C4-2B (cell line): ENCODE measurements at regions not wholly inside any gene's neighbourhood (a gene's known extent, or its start where the extent isn't known, plus 50 kb on each side); places are given as distances from the start of the nearest gene placed in this dataset.
"Not testable (repeated sequence)": the region's sequence is repeated elsewhere in the genome, so short reads cannot be mapped to it uniquely, and the experiment has no call there.

Source experiments
- ZFX ChIP-seq: fragments of 450-650 bp; IDR thresholded peaks from 2 replicates; pipeline ENCODE4 v1.6.1; 2017
- TF ChIP-seq, protein P1 (sequence below): fragments of 450-650 bp; conservative IDR thresholded peaks from 2 replicates; pipeline ENCODE4 v1.5.1; 2017; ENCODE audit warnings: mild to moderate bottlenecking

DNA sequence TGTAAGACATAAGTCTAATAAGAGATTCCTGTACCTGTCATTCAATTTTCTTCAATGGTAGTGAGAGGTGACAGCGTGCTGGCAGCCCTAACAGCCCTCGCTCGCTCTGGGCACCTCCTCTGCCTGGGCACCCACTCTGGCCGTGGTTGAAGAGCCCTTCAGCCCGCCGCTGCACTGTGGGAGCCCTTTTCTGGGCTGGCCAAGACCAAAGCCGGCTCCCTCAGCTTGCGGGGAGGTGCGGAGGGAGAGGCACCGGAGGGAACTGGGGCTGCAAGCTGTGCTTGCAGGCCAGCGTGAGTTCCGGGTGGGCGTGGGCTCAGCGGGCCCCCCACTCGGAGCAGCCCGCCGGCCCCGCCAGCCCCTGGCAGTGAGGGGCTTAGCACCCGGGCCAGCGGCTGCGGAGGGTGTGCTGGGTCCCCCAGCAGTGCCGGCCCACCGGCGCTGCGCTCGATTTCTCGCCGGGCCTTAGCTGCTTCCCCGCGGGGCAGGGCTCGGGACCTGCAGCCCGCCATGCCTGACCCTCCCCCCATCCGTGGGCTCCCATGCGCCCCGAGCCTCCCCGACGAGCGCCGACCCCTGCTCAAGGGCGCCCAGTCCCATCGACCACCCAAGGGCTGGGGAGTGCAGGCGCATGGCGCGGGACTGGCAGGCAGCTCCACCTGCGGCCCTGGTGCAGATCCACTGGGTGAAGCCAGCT is 816.6 kb upstream of the TENM4 start:
- TF ChIP-seq, protein P1, sequence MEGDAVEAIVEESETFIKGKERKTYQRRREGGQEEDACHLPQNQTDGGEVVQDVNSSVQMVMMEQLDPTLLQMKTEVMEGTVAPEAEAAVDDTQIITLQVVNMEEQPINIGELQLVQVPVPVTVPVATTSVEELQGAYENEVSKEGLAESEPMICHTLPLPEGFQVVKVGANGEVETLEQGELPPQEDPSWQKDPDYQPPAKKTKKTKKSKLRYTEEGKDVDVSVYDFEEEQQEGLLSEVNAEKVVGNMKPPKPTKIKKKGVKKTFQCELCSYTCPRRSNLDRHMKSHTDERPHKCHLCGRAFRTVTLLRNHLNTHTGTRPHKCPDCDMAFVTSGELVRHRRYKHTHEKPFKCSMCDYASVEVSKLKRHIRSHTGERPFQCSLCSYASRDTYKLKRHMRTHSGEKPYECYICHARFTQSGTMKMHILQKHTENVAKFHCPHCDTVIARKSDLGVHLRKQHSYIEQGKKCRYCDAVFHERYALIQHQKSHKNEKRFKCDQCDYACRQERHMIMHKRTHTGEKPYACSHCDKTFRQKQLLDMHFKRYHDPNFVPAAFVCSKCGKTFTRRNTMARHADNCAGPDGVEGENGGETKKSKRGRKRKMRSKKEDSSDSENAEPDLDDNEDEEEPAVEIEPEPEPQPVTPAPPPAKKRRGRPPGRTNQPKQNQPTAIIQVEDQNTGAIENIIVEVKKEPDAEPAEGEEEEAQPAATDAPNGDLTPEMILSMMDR, result not testable (repeated sequence)
- not testable (repeated sequence) for TF ChIP-seq ZFX
